H1 (cell line): ENCODE measurements at regions not wholly inside any gene's neighbourhood (a gene's known extent, or its start where the extent isn't known, plus 50 kb on each side); places are given as distances from the start of the nearest gene placed in this dataset.

Experiments used
- CTCF ChIA-PET: fragments of 300-600 bp; sonication (Branson Sonifier 250); formaldehyde crosslinking; loops from one replicate; lab custom pipeline; 2021; ENCODE audit not compliant: partially characterized antibody; lab: Charles Lee
- POLR2A ChIA-PET: fragments of 300-600 bp; sonication (Branson Sonifier 250); formaldehyde crosslinking; loops from one replicate; lab custom pipeline; 2021; ENCODE audit warnings: inconsistent platforms; ENCODE audit not compliant: partially characterized antibody; lab: Charles Lee
- DNase-seq, 2 experiments: peaks; one replicate each; pipeline versions ENCODE4 v3.0.0 to v3.0.0-alpha.2; 2010 to 2022; ENCODE audit warnings: low spot score in 2 of 2, low read depth in 1 of 2, mixed read lengths in 1 of 2
- FAIRE-seq: peaks from 2 replicates; lab custom pipeline; 2011; peaks lifted over from hg19 to GRCh38; lab: Jason Lieb, UNC
- H2AFZ ChIP-seq: 2 replicates; pipeline ENCODE4 v1.8.1; 2012; ENCODE audit warnings: low read length, inconsistent platforms
- H2AK5ac ChIP-seq: 2 replicates; pipeline ENCODE4 v1.6.1; 2013; ENCODE audit warnings: low read depth, low read length
- H2BK120ac ChIP-seq: replicated peaks from 2 replicates; pipeline ENCODE3; 2013; ENCODE audit warnings: low read depth, low read length, inconsistent platforms
- H2BK12ac ChIP-seq: 2 replicates; pipeline ENCODE4 v1.6.1; 2013; ENCODE audit warnings: low read depth, low read length
- H2BK15ac ChIP-seq: 2 replicates; pipeline ENCODE4 v1.6.1; 2013; ENCODE audit warnings: low read length
- H2BK20ac ChIP-seq: 2 replicates; pipeline ENCODE4 v1.6.1; 2013; ENCODE audit warnings: low read length
- H2BK5ac ChIP-seq: 2 replicates; pipeline ENCODE4 v1.6.1; 2013; ENCODE audit warnings: low read depth, low read length
- H3K14ac ChIP-seq: 2 replicates; pipeline ENCODE4 v1.6.1; 2013; ENCODE audit warnings: inconsistent platforms; ENCODE audit not compliant: insufficient read length
- H3K18ac ChIP-seq: 2 replicates; pipeline ENCODE4 v1.6.1; 2013; ENCODE audit warnings: low read length; ENCODE audit errors: extremely low read depth
- H3K23ac ChIP-seq: 2 replicates; pipeline ENCODE4 v1.6.1; 2013; ENCODE audit warnings: inconsistent platforms; ENCODE audit not compliant: insufficient read length
- H3K23me2 ChIP-seq: 2 replicates; pipeline ENCODE4 v1.6.1; 2013; ENCODE audit warnings: low read depth, low read length
- H3K27ac ChIP-seq: 2 replicates; pipeline ENCODE4 v1.6.1; 2011; ENCODE audit warnings: low read depth, low read length, inconsistent platforms
- H3K27me3 ChIP-seq, 4 experiments: replicated peaks in 1 of 4; 1 replicate in 1 of 4; 2 replicates in 3 of 4; pipeline versions ENCODE4 v1.6.1 to v1.8.1; 2011 to 2013; ENCODE audit warnings: low read length in 3 of 4, mild to moderate bottlenecking in 3 of 4, inconsistent platforms in 2 of 4, mixed read lengths in 2 of 4, moderate library complexity in 1 of 4; ENCODE audit not compliant: control insufficient read depth in 3 of 4, insufficient read depth in 3 of 4; ENCODE audit errors: extremely low read depth in 1 of 4
- H3K36me3 ChIP-seq, 4 experiments: 2 replicates each; pipeline versions ENCODE4 v1.6.1 to v1.8.1; 2011 to 2013; ENCODE audit warnings: mild to moderate bottlenecking in 4 of 4, low read length in 3 of 4, moderate library complexity in 2 of 4, control low read depth in 1 of 4, inconsistent platforms in 1 of 4; ENCODE audit not compliant: insufficient read depth in 4 of 4, control insufficient read depth in 2 of 4
- H3K4ac ChIP-seq: replicated peaks from 2 replicates; pipeline ENCODE3; 2013; ENCODE audit warnings: low read length, low read depth, mixed read lengths, inconsistent platforms; ENCODE audit not compliant: insufficient read length
- H3K4me1 ChIP-seq, 4 experiments: replicated peaks in 1 of 4; 1 replicate in 1 of 4; 2 replicates in 3 of 4; pipeline versions ENCODE4 v1.6.1 to v1.8.1; 2011 to 2013; ENCODE audit warnings: low read length in 3 of 4, inconsistent platforms in 2 of 4, mixed read lengths in 1 of 4; ENCODE audit not compliant: insufficient read depth in 4 of 4, control insufficient read depth in 3 of 4
- H3K4me2 ChIP-seq, 2 experiments: 2 replicates each; pipeline versions ENCODE4 v1.6.1 to v1.8.1; 2011 to 2013; ENCODE audit warnings: low read depth in 2 of 2, low read length in 2 of 2, control low read depth in 1 of 2, inconsistent platforms in 1 of 2, mild to moderate bottlenecking in 1 of 2; ENCODE audit not compliant: insufficient read depth in 1 of 2
- H3K4me3 ChIP-seq, 4 experiments: fragments of 200-600, 300-600 bp in 1 of 4; sonication (generic), shearing (Covaris generic), sonication (Bioruptor Twin) in 1 of 4; 2 replicates each; pipeline versions ENCODE4 v1.5.1 to v1.8.1; 2011 to 2016; ENCODE audit warnings: low read length in 4 of 4, low read depth in 3 of 4, control low read depth in 2 of 4, inconsistent platforms in 2 of 4, mild to moderate bottlenecking in 2 of 4, mixed read lengths in 1 of 4, moderate library complexity in 1 of 4; ENCODE audit not compliant: insufficient read depth in 2 of 4; ENCODE audit errors: extremely low read depth in 1 of 4
- H3K56ac ChIP-seq: replicated peaks from 2 replicates; pipeline ENCODE3; 2013; ENCODE audit warnings: low read depth, mild to moderate bottlenecking, mixed read lengths, low read length, inconsistent platforms; ENCODE audit not compliant: insufficient read length
- H3K79me1 ChIP-seq: 2 replicates; pipeline ENCODE4 v1.6.1; 2013; ENCODE audit warnings: low read depth, low read length, control low read depth
- H3K79me2 ChIP-seq, 2 experiments: 2 replicates each; pipeline versions ENCODE4 v1.6.1 to v1.8.1; 2012 to 2013; ENCODE audit warnings: low read length in 2 of 2, mild to moderate bottlenecking in 2 of 2, inconsistent platforms in 1 of 2; ENCODE audit not compliant: insufficient read depth in 2 of 2, control insufficient read depth in 1 of 2
- H3K9ac ChIP-seq, 4 experiments: replicated peaks in 1 of 4; 1 replicate in 1 of 4; 2 replicates in 3 of 4; pipeline versions ENCODE4 v1.6.1 to v1.8.1; 2011 to 2013; ENCODE audit warnings: low read depth in 3 of 4, low read length in 3 of 4, control low read depth in 2 of 4, mild to moderate bottlenecking in 2 of 4, moderate library complexity in 2 of 4, inconsistent platforms in 1 of 4; ENCODE audit errors: extremely low read depth in 1 of 4
- H3K9me3 ChIP-seq, 2 experiments: 2 replicates each; pipeline versions ENCODE4 v1.6.1 to v1.8.1; 2012 to 2013; ENCODE audit warnings: mild to moderate bottlenecking in 2 of 2, moderate library complexity in 2 of 2, control low read depth in 1 of 2, inconsistent platforms in 1 of 2, low read depth in 1 of 2, low read length in 1 of 2, mixed read lengths in 1 of 2; ENCODE audit not compliant: insufficient read depth in 2 of 2
- H4K20me1 ChIP-seq, 2 experiments: replicated peaks in 1 of 2; 2 replicates each; pipeline versions ENCODE3 to v1.8.1; 2011 to 2013; ENCODE audit warnings: inconsistent platforms in 2 of 2, low read length in 2 of 2, mild to moderate bottlenecking in 1 of 2; ENCODE audit not compliant: insufficient read depth in 2 of 2, control insufficient read depth in 1 of 2
- H4K5ac ChIP-seq: 2 replicates; pipeline ENCODE4 v1.6.1; 2013; ENCODE audit warnings: low read length, low read depth, mixed read lengths, inconsistent platforms; ENCODE audit not compliant: insufficient read length
- H4K8ac ChIP-seq: 2 replicates; pipeline ENCODE4 v1.8.0; 2013; ENCODE audit warnings: mild to moderate bottlenecking, moderate library complexity, low read length, inconsistent platforms; ENCODE audit not compliant: insufficient read depth; ENCODE audit errors: extremely low read depth
- H4K91ac ChIP-seq: replicated peaks from 2 replicates; pipeline ENCODE3; 2013; ENCODE audit warnings: low read length, mixed read lengths, inconsistent platforms; ENCODE audit not compliant: insufficient read length
- ASH2L ChIP-seq: fragments of 200-600, 300-600 bp; sonication (generic); IDR thresholded peaks from one replicate; pipeline ENCODE4 v1.7.1; 2017; ENCODE audit warnings: low read length
- ATF2 ChIP-seq: IDR thresholded peaks from 2 replicates; pipeline ENCODE4 v1.6.1; 2012; ENCODE audit warnings: low read length, inconsistent platforms
- CBX5 ChIP-seq: fragments of 300-800, 300-1000 bp; sonication (generic); IDR thresholded peaks from 2 replicates; pipeline ENCODE4 v1.7.1; 2016; ENCODE audit warnings: antibody characterized with exemption, low read length, low read depth
- CEBPB ChIP-seq: IDR thresholded peaks from 2 replicates; pipeline ENCODE4 v1.6.1; 2012; ENCODE audit warnings: low read depth, low read length
- CREB1 ChIP-seq: IDR thresholded peaks from 2 replicates; pipeline ENCODE4 v1.6.1; 2012; ENCODE audit warnings: inconsistent platforms
- GTF2F1 ChIP-seq: IDR thresholded peaks from 2 replicates; pipeline ENCODE4 v1.6.1; 2012; ENCODE audit warnings: low read depth, low read length, improper control_type of control experiment, borderline replicate concordance
- POU5F1 ChIP-seq: IDR thresholded peaks from 2 replicates; pipeline ENCODE4 v1.6.1; 2011; ENCODE audit warnings: low read depth, mild to moderate bottlenecking, low read length, moderate library complexity
- SIN3A ChIP-seq, 2 experiments: IDR thresholded peaks in 1 of 2; conservative IDR thresholded peaks in 1 of 2; 2 replicates each; pipeline ENCODE4 v1.6.1; 2011 to 2012; ENCODE audit warnings: low read length in 2 of 2, improper control_type of control experiment in 1 of 2, low read depth in 1 of 2, mild to moderate bottlenecking in 1 of 2
- SIRT6 ChIP-seq: IDR thresholded peaks from one replicate; pipeline ENCODE4 v1.7.1; 2012; ENCODE audit warnings: low read length, inconsistent platforms
- SRF ChIP-seq: IDR thresholded peaks from 2 replicates; pipeline ENCODE4 v1.6.1; 2011; ENCODE audit warnings: mild to moderate bottlenecking, low read depth, low read length, moderate library complexity
- TBP ChIP-seq: IDR thresholded peaks from 2 replicates; pipeline ENCODE4 v1.6.1; 2011; ENCODE audit warnings: low read depth, low read length, improper control_type of control experiment
- TCF12 ChIP-seq: IDR thresholded peaks from 2 replicates; pipeline ENCODE4 v1.6.1; 2011; ENCODE audit warnings: low read depth, mild to moderate bottlenecking, low read length
- ZNF274 ChIP-seq: IDR thresholded peaks from 2 replicates; pipeline ENCODE4 v1.7.0; 2012; ENCODE audit warnings: low read length, borderline replicate concordance; ENCODE audit errors: extremely low read depth
- WGBS, 2 experiments: shearing (Covaris generic) in 1 of 2; methylation state at CpG; one replicate each; pipeline versions ENCODE4 v1.1.6 to v1.1.7; 2013 to 2015; ENCODE audit warnings: low lambda C conversion rate in 2 of 2, mixed read lengths in 2 of 2, inconsistent platforms in 1 of 2, low coverage in 1 of 2, missing lambda C conversion rate in 1 of 2; ENCODE audit not compliant: insufficient replicate concordance in 2 of 2, insufficient coverage in 1 of 2, insufficient read length in 1 of 2; ENCODE audit errors: extremely low coverage in 1 of 2, missing lambda C conversion rate in 1 of 2; 5-methylcytosine and 5-hydroxymethylcytosine counted together

- Histone ChIP-seq H3K4ac (no peak overlapping the region), H3K27ac (no peak overlapping the region), H3K14ac (no peak overlapping the region), H3K56ac (no peak overlapping the region), H2BK5ac (no peak overlapping the region), H3K23ac (no peak overlapping the region), H2BK20ac (no peak overlapping the region), H3K79me1 (no peaks in the 10 kb centered on the region), H4K5ac (no peak overlapping the region), H3K27me3 (no peaks in the 10 kb centered on the region), H4K8ac (no peak overlapping the region), H3K79me2 (no peaks in the 10 kb centered on the region), H3K4me3 (no peak overlapping the region), H2BK12ac (no peak overlapping the region), H2BK120ac (no peak overlapping the region), H3K23me2 (no peaks in the 10 kb centered on the region; the same call in 1 of the 2 replicates), H3K4me2 (no peak overlapping the region), H3K9ac (no peak overlapping the region), H4K20me1 (no peaks in the 10 kb centered on the region), H2AFZ (no peak overlapping the region), H3K4me1 (no peaks in the 10 kb centered on the region), H3K18ac (no peak overlapping the region), H3K9me3 (no peaks in the 10 kb centered on the region), H3K36me3 (no peaks in the 10 kb centered on the region), H2AK5ac (no peak overlapping the region), H4K91ac (no peak overlapping the region), H2BK15ac (no peak overlapping the region)
- CTCF ChIA-PET: no interaction called here
- POLR2A ChIA-PET: no interaction called here
- DNase-seq (no peak), FAIRE-seq (no peak)
- TF ChIP-seq CBX5 (no peak), ZNF274 (no peak), TCF12 (no peak), ATF2 (no peak), SRF (no peak), GTF2F1 (no peak), SIRT6 (no peak), ASH2L (no peak), CEBPB (no peak), SIN3A (conservative IDR thresholded peaks at IDR 0.05 in 1 of 2, IDR thresholded peaks at IDR 0.05 in 1 of 2; ENCODE audit: low read depth in 1 of 2, low read length in 2 of 2) (no peak), POU5F1 (no peak), CREB1 (no peak), TBP (no peak)
- WGBS, 2 experiments: 78% methylated on average over 2 of the region's 2 CpGs; no CpG with 5 or more reads in 1 of the 2 experiments
Observed at GRCh38 chr12:30564394-30564793, 131.3 kb downstream of the IPO8 start.
